Panc1 (cell line): ENCODE measurements at regions not wholly inside any gene's neighbourhood (a gene's known extent, or its start where the extent isn't known, plus 50 kb on each side); places are given as distances from the start of the nearest gene placed in this dataset.

Experiments
- CTCF ChIP-seq: fragments of 450-650 bp; IDR thresholded peaks from 2 replicates; pipeline ENCODE4 v1.5.1; 2017; ENCODE audit warnings: mild to moderate bottlenecking
- POLR2AphosphoS5 ChIP-seq: IDR thresholded peaks from 2 replicates; pipeline ENCODE4 v1.6.1; 2012; ENCODE audit warnings: mild to moderate bottlenecking, low read depth, low read length, moderate library complexity
- REST ChIP-seq, 2 experiments: IDR thresholded peaks; 2 replicates each; pipeline ENCODE4 v1.6.1; 2011 to 2012; ENCODE audit warnings: low read depth in 2 of 2, control low read depth in 1 of 2, low read length in 1 of 2, mild to moderate bottlenecking in 1 of 2, moderate library complexity in 1 of 2; ENCODE audit not compliant: insufficient read depth in 1 of 2
- SIN3A ChIP-seq: IDR thresholded peaks from 2 replicates; pipeline ENCODE4 v1.6.1; 2012; ENCODE audit warnings: low read depth, mild to moderate bottlenecking, low read length, moderate library complexity, borderline replicate concordance; ENCODE audit not compliant: insufficient read depth

GRCh38 chr6:153405931-153406330, 274.8 kb upstream of the RGS17 start:
- TF ChIP-seq CTCF: no peak
- TF ChIP-seq POLR2AphosphoS5: no peak
- TF ChIP-seq REST (IDR thresholded peaks at IDR 0.05; ENCODE audit: insufficient read depth in 1 of 2, low read depth in 2 of 2, low read length in 1 of 2): no peak
- TF ChIP-seq SIN3A: no peak
